DOHH2 (cell line): ENCODE measurements at regions not wholly inside any gene's neighbourhood (a gene's known extent, or its start where the extent isn't known, plus 50 kb on each side); places are given as distances from the start of the nearest gene placed in this dataset.

Source experiments
- EZH2phosphoT487 ChIP-seq: fragments of 200-600 bp; sonication (generic); IDR thresholded peaks from 2 replicates; pipeline ENCODE4 v1.6.1; 2017; ENCODE audit warnings: borderline replicate concordance, mild to moderate bottlenecking, antibody characterized with exemption, low read length, moderate library complexity, mixed read lengths
- TF ChIP-seq, protein P1 (sequence below): fragments of 200-600 bp; sonication (generic); IDR thresholded peaks from one replicate; pipeline ENCODE4 v1.5.1; 2014; ENCODE audit warnings: antibody characterized with exemption, mild to moderate bottlenecking, low read depth, low read length; ENCODE audit not compliant: poor library complexity, severe bottlenecking

DNA sequence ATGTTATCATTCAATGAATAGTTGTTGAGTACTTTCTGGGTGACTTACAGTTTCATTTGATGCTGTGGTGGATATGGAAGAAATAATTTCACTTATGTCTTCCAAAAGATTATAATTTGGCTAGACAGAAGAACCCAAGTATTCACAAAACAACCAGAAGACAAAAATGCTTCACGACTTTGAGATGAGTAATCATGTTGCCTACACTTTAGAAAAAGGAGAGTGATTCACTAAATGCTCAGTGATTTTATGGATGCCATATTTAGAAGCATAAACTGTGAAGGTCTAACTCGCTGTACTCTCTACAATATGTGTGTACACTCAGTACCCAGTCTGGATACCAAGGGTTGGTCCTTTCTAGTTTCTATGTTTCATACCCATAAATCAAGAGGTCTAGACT lies 101.3 kb upstream of the E2F7 start:
- TF ChIP-seq, protein P1, sequence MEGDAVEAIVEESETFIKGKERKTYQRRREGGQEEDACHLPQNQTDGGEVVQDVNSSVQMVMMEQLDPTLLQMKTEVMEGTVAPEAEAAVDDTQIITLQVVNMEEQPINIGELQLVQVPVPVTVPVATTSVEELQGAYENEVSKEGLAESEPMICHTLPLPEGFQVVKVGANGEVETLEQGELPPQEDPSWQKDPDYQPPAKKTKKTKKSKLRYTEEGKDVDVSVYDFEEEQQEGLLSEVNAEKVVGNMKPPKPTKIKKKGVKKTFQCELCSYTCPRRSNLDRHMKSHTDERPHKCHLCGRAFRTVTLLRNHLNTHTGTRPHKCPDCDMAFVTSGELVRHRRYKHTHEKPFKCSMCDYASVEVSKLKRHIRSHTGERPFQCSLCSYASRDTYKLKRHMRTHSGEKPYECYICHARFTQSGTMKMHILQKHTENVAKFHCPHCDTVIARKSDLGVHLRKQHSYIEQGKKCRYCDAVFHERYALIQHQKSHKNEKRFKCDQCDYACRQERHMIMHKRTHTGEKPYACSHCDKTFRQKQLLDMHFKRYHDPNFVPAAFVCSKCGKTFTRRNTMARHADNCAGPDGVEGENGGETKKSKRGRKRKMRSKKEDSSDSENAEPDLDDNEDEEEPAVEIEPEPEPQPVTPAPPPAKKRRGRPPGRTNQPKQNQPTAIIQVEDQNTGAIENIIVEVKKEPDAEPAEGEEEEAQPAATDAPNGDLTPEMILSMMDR = no peak
- TF ChIP-seq EZH2phosphoT487 = no peak
